Keratinocyte (primary cell): ENCODE measurements at regions not wholly inside any gene's neighbourhood (a gene's known extent, or its start where the extent isn't known, plus 50 kb on each side); places are given as distances from the start of the nearest gene placed in this dataset.
"Not testable (repeated sequence)": the region's sequence is repeated elsewhere in the genome, so short reads cannot be mapped to it uniquely, and the experiment has no call there.

Experiments
- CTCF ChIP-seq, 3 experiments: IDR thresholded peaks in 1 of 3; conservative IDR thresholded peaks in 1 of 3; optimal IDR thresholded peaks in 1 of 3; 2 replicates in 2 of 3; 3 replicates in 1 of 3; pipeline versions ENCODE3 to v1.5.1; 2011; ENCODE audit warnings: low read length in 3 of 3, mild to moderate bottlenecking in 3 of 3, moderate library complexity in 2 of 3, control low read depth in 1 of 3, inconsistent platforms in 1 of 3; ENCODE audit not compliant: insufficient read depth in 2 of 3; ENCODE audit errors: extremely low read depth in 1 of 3
- EZH2 ChIP-seq: IDR thresholded peaks from one replicate; pipeline ENCODE4 v1.6.1; 2012; ENCODE audit warnings: inconsistent platforms, mild to moderate bottlenecking, low read length, moderate library complexity

- not testable (repeated sequence) for TF ChIP-seq CTCF (optimal IDR thresholded peaks at IDR 0.05 in 1 of 3, IDR thresholded peaks at IDR 0.05 in 1 of 3, conservative IDR thresholded peaks at IDR 0.05 in 1 of 3; ENCODE audit: extremely low read depth in 1 of 3, insufficient read depth in 2 of 3, low read length in 3 of 3); EZH2
These were observed 177.3 kb downstream of the C9orf50 start for GRCh38 chr9:129443515-129444164.
